ENCODE measurements at regions not wholly inside any gene's neighbourhood (a gene's known extent, or its start where the extent isn't known, plus 50 kb on each side); places are given as distances from the start of the nearest gene placed in this dataset.
"Not testable (repeated sequence)": the region's sequence is repeated elsewhere in the genome, so short reads cannot be mapped to it uniquely, and the experiment has no call there.

GRCh38 chr6:86148586-86148985 lies 505.9 kb upstream of the SYNCRIP start:
- TF ChIP-seq CTCF (IDR thresholded peaks at IDR 0.05; ENCODE audit: insufficient read depth, low read depth, low read length, missing control alignments) = no peak
- no peak overlapping the region for H3K4me3 ChIP-seq (ENCODE audit: low read length)
- DNase-seq (ENCODE audit: low read depth) = no peak

DNA sequence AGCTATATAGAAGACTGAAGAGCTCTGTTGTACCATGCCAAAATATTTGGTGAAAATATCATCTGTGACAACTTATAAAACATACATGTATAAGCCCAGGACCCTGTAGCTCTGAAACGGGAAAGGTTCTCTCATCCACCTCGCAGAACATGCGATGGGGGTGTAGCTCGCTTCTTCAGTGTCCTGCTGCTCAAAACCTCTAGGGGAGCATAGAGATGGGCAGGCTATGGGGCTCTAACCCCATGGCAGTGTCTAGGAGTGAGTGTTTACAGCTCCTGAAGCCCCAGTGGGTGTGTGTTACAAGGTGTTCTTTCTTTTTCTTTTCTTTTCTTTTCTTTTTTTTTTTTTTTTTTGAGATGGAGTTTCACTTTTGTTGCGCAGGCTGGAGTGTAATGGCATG lies 505.2 kb upstream of the SYNCRIP start:
- no peak for DNase-seq (ENCODE audit: low read depth)
- TF ChIP-seq CTCF (IDR thresholded peaks at IDR 0.05; ENCODE audit: insufficient read depth, low read depth, low read length, missing control alignments) = no peak
- H3K4me3 ChIP-seq (ENCODE audit: low read length) = no peak overlapping the region

DNA sequence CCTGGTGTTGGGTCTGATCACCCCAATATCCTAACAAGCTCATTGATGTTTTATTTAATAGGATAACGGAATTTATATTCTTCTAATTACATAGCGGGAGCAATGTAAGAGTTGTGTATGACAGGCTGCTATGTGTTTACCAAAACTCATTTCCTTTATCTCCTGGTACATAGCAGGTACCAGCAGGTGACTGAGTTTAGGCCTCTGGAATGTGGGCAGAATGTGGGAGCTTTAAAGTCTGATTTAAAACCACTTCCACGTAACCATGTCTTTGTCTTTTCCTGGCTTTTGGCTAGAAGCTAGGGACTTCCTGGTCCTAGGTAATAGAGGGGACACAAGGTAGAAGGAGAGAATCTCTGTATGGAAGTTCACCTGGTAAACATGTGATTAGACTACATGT lies 504.6 kb upstream of the SYNCRIP start:
- DNase-seq (ENCODE audit: low read depth) = no peak
- TF ChIP-seq CTCF (IDR thresholded peaks at IDR 0.05; ENCODE audit: insufficient read depth, low read depth, low read length, missing control alignments) = no peak
- no peak overlapping the region for H3K4me3 ChIP-seq (ENCODE audit: low read length)

DNA sequence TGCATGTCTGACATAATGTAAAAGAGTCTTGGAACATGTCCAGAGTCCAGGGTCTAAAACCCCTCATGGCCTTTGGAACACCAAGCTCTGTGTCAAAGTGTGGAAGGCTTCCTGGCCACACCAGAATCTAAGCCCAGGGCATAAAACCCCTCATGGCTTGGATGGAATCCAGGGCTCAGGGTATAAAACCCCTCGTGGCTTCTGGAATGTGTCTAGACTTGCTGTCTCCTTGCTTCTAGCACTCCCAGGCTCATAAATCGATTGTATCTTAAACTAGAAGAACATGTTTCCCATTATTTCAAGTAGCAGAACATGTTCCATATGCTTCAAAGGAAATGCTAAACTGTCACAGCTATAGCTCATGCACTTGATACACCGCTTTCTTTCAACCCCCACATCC lies 504.1 kb upstream of the SYNCRIP start:
- H3K4me3 ChIP-seq (ENCODE audit: low read length); DNase-seq (ENCODE audit: low read depth): not testable (repeated sequence)

GRCh38 chr6:86142326-86142725 lies 499.6 kb upstream of the SYNCRIP start:
- no peak for TF ChIP-seq CTCF (IDR thresholded peaks at IDR 0.05; ENCODE audit: insufficient read depth, low read depth, low read length, missing control alignments)
- no peak for DNase-seq (ENCODE audit: low read depth)
- no peak overlapping the region for H3K4me3 ChIP-seq (ENCODE audit: low read length)

GRCh38 chr6:86128130-86128814 lies 485.6 kb upstream of the SYNCRIP start:
- H3K4me3 ChIP-seq (ENCODE audit: low read length) = no peak overlapping the region
- no peak for TF ChIP-seq CTCF (IDR thresholded peaks at IDR 0.05; ENCODE audit: insufficient read depth, low read depth, low read length, missing control alignments)
- DNase-seq (ENCODE audit: low read depth) = no peak

- TF ChIP-seq CTCF (IDR thresholded peaks at IDR 0.05; ENCODE audit: insufficient read depth, low read depth, low read length, missing control alignments) = no peak
- no peak overlapping the region for H3K4me3 ChIP-seq (ENCODE audit: low read length)
- DNase-seq (ENCODE audit: low read depth) = no peak
Measured at GRCh38 chr6:86122086-86122485, 479.4 kb upstream of the SYNCRIP start.

Measured in epithelial cell of esophagus (primary cell).